GM19239 (cell line): ENCODE measurements at regions not wholly inside any gene's neighbourhood (a gene's known extent, or its start where the extent isn't known, plus 50 kb on each side); places are given as distances from the start of the nearest gene placed in this dataset.

Experiments used
- DNase-seq: peaks from one replicate; pipeline ENCODE4 v3.0.0; 2011; ENCODE audit warnings: low spot score; ENCODE audit not compliant: insufficient read length
- FAIRE-seq: peaks from 2 replicates; lab custom pipeline; 2011; peaks lifted over from hg19 to GRCh38; lab: Jason Lieb, UNC

DNA sequence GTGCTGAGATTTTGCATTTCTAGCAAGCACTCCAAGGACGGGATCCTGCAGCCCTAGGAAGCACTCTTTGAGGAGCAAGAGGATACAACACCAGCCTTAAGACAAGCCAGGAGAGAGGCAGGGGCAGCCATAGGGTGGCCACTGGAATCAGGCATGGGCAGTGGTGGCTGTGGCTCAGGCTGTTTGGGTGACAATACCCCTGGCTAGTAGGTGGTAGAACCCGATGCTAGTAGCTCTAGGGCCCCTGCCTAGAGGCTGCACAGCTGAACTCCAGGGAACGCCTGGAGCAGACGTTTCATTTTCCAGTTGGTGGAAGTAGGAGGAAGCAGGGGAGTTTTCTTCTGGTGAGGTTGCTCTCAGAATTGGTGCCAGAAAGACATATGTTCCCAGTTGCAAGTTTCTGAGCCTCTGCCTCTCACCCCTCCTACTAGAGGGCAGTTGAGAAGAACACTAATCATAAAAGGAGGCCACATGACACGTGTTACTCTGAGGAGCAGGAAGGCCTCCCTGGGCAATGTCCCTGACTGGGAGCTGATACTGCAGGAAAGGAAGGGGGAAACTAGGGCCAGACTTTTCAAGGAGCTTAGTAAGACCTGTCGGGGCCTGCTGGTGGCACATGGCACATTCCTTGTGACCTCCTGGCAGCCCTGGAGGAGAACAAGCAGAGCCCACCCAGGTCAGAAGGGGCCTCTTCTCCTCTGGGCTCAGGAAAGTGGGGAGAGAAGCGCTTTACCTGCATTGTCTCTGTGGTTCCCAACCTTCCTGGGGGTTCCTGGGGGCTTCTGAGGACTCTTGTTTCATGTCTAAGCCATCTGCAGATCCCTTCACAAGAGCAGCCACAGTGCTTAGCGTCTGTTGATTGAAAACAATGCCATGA, 56.6 kb upstream of the DRD2 start:
- FAIRE-seq = no peak
- DNase-seq = no peak

DNA sequence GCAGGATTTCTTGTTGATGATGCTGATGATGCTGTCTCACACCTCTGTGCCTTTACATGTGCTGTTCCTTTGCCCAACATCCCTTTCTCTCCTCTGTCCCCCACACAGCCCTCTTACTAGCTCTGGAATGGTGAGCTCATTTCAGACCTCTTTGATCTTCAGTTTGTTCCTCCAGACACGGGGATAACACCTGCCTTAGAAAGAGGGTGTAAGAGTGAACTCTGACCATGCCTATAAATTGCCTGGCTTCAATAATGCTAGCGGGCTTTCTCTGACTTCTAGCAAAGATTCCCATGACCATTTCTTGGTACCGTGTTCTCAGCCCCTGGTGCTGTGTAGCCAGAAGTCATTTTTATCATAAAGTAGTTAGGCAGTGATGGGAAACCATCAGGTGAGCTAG, 55.9 kb upstream of the DRD2 start:
- FAIRE-seq = no peak
- DNase-seq = no peak

DNA sequence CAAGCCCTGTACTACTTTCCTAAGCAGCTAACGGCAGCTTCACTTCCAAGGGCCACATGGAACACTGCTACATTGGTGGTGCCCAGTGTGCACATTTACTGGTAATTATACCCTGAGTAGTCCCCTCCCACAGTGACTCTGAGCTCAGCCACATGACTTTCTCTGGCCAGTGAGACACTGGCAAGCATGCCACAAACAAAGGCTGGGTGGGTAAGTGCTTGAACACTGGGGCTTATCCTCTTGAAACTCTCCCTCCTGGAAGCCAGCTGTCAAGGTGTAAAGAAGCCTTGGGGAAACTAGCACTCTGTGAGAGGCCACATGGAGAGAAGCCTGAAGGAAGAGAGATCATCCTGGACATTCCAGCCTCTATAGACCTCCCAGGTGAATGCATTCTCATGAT, 54.4 kb upstream of the DRD2 start:
- no peak for FAIRE-seq
- DNase-seq = no peak

DNA sequence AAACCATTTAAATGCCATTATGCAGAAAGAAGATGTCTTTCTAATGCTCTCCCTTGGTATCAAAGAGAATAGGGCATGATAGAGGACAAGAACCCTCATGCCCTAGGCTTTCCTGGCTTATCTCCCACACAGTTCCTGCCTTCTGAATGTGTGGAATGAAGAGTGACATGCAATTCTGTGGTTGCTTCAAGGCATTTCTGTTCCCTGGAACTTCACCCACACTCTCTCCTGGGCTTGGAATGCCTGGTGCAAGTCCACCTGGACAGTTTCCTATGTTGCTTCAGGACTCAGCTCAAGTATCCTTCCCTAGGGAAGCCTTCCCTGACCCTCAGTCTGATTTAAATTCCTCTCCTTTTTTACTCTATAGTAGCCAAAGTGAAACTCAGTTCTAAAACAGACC, 53.8 kb upstream of the DRD2 start:
- no peak for DNase-seq
- FAIRE-seq = no peak

DNA sequence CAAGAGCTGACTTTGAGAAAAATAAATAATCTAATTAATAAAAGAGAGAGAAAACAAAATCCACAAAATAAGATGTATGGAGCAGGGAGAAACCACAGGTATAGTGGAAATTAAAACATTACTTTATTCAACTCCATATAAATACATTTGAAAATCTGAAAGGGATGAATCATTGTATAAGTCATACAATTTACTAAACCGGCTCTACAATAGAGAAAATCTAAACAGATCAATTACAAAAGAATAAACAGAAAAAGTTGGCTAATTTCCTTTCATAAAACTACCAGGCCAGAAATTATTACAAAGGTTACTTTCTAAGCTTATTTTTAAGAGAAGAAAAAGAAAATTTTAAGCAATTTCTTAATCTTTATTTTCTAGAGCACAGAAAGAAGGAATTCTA, 51.3 kb upstream of the DRD2 start:
- DNase-seq (no peak), FAIRE-seq (no peak)
